ENCODE measurements at regions not wholly inside any gene's neighbourhood (a gene's known extent, or its start where the extent isn't known, plus 50 kb on each side); places are given as distances from the start of the nearest gene placed in this dataset.

DNA sequence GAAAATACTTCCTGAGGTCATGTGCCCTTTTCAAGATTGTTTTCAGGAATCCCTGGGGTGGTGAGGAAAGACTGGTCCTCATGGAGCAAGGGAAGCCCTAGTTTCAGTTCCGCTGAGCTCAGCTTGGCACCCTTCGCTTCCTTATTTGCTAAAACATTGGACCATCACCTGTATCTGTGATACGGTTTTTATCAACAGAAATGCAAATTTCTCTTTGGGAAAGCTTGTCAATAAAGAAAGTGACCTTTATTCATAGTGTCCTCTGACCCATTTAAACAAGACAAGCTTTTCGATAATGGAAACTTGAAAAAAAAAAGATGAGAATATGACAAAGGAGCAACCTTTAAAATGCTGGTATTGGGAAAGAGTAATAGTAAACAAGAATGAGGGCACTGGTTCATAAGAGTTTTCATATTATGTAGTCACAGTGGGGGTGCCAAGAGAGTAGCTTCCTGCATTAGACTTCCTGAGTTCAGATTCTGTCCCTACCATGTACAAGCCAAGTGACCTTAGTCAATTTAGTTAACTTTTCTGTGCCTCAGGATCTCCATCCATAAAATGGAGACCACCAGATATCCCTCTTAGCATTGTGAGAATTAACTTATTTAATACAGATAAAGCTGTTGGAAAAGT lies 57.0 kb upstream of the RAI2 start:
- dilution Hi-C loops (cut with MboI; ENCODE audit: extremely low pct_ligation_motif_present, low sequenced_read_pairs) (no loop called here), intact Hi-C loops (cut with micrococcal nuclease) (no loop called here)
- Histone ChIP-seq H3K9me1 (replicated peaks; ENCODE audit: control insufficient read depth, extremely low read depth, insufficient read depth, low read length) (no peaks in the 10 kb centered on the region), H3K79me2 (ENCODE audit: control insufficient read depth, insufficient read depth, low read length) (no peaks in the 10 kb centered on the region), H4K20me1 (replicated peaks; ENCODE audit: control insufficient read depth, extremely low read depth, insufficient read depth, low read length) (no peaks in the 10 kb centered on the region), H2AFZ (ENCODE audit: low read depth, low read length) (no peak overlapping the region), H3K4me1 (ENCODE audit: control insufficient read depth, extremely low read depth, insufficient read depth, low read length) (no peaks in the 10 kb centered on the region), H3K4me2 (ENCODE audit: insufficient read depth, low read length) (no peak overlapping the region), H3K36me3 (ENCODE audit: control insufficient read depth in 2 of 2, extremely low read depth in 1 of 2, insufficient read depth in 2 of 2, low read length in 2 of 2) (no peaks in the 10 kb centered on the region), H3K27me3 (ENCODE audit: control insufficient read depth in 2 of 2, insufficient read depth in 2 of 2, low read length in 2 of 2) (no peaks in the 10 kb centered on the region), H3K4me3 (replicated peaks in 1 of 3; ENCODE audit: insufficient read depth in 1 of 3, low read depth in 1 of 3, low read length in 3 of 3) (no peak overlapping the region), H3K27ac (ENCODE audit: insufficient read depth, low read depth, low read length) (no peak overlapping the region), H3K9ac (replicated peaks; ENCODE audit: extremely low read depth, insufficient read depth, low read length) (no peak overlapping the region), H3K9me3 (replicated peaks; ENCODE audit: control insufficient read depth, insufficient read depth, low read length) (no peaks in the 10 kb centered on the region)
- no peak for FAIRE-seq
- ChIA-PET POLR2A (no interaction called here), CTCF (no interaction called here)
- no peak for DNase-seq (ENCODE audit: low read depth, low spot score)
- BruUV-seq (replicated peaks): no TSS peak
- TF ChIP-seq JUN (IDR thresholded peaks at IDR 0.05; ENCODE audit: borderline replicate concordance, insufficient read depth, insufficient read length, low read depth): no peak
- TF ChIP-seq POLR2A (IDR thresholded peaks at IDR 0.05; ENCODE audit: low read depth, low read length): no peak
- TF ChIP-seq, protein P1, sequence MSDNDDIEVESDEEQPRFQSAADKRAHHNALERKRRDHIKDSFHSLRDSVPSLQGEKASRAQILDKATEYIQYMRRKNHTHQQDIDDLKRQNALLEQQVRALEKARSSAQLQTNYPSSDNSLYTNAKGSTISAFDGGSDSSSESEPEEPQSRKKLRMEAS (IDR thresholded peaks at IDR 0.05; ENCODE audit: insufficient read depth, insufficient read length): no peak
- TF ChIP-seq FOS (IDR thresholded peaks at IDR 0.05; ENCODE audit: borderline replicate concordance, insufficient read depth, low read length): no peak
- no peak for TF ChIP-seq POLR2AphosphoS5 (IDR thresholded peaks at IDR 0.05; ENCODE audit: insufficient read depth, low read depth, low read length)
- no peak for TF ChIP-seq MYC (IDR thresholded peaks at IDR 0.05; ENCODE audit: low read depth, low read length)
- TF ChIP-seq GATA2 (IDR thresholded peaks at IDR 0.05; ENCODE audit: insufficient read depth, insufficient read length, low read depth, low read length): no peak
- TF ChIP-seq, protein P2, sequence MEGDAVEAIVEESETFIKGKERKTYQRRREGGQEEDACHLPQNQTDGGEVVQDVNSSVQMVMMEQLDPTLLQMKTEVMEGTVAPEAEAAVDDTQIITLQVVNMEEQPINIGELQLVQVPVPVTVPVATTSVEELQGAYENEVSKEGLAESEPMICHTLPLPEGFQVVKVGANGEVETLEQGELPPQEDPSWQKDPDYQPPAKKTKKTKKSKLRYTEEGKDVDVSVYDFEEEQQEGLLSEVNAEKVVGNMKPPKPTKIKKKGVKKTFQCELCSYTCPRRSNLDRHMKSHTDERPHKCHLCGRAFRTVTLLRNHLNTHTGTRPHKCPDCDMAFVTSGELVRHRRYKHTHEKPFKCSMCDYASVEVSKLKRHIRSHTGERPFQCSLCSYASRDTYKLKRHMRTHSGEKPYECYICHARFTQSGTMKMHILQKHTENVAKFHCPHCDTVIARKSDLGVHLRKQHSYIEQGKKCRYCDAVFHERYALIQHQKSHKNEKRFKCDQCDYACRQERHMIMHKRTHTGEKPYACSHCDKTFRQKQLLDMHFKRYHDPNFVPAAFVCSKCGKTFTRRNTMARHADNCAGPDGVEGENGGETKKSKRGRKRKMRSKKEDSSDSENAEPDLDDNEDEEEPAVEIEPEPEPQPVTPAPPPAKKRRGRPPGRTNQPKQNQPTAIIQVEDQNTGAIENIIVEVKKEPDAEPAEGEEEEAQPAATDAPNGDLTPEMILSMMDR (IDR thresholded peaks at IDR 0.05; ENCODE audit: extremely low read depth in 1 of 2, insufficient read depth in 1 of 2, low read depth in 1 of 2, low read length in 2 of 2): no peak
- TF ChIP-seq EZH2 (IDR thresholded peaks at IDR 0.05; ENCODE audit: borderline replicate concordance, low read depth, low read length, severe bottlenecking): no peak

All from endothelial cell of umbilical vein (primary cell).